ENCODE measurements at regions not wholly inside any gene's neighbourhood (a gene's known extent, or its start where the extent isn't known, plus 50 kb on each side); places are given as distances from the start of the nearest gene placed in this dataset.
"Not testable (repeated sequence)": the region's sequence is repeated elsewhere in the genome, so short reads cannot be mapped to it uniquely, and the experiment has no call there.

DNA sequence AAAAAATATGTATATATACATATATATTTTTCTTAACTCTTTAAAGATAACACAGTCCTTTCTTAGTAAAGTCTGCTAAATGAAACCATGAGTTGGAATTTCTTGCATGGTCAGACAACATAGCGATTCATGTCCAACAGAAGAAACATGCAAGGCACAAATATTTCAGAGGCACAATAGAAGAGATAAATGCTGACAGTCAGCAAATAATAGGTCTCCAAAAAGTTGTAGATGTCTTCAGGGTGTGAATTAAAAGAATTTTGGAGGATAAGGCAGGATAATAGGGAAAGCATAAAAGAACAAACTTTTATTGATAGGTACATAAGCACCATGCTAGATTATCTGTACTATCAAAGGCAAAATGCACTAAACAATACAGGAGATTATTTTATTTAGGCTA is 800.2 kb downstream of the PLCL1 start:
- no peak for DNase-seq

DNA sequence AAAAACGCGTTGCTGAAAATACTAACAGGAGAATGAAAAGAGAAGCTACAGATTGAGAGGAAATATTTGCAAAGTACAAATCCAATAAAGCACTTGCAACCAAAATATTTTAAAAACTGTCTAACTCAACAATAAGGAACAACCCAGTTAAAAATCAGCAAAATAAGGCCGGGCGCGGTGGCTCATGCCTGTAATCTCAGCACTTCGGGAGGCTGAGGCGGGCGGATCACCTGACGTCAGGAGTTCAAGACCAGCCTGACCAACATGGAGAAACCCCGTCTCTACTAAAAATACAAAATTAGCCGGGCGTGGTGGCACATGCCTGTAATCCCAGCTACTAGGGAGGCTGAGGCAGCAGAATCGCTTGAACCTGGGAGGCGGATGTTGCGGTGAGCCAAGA is 798.6 kb downstream of the PLCL1 start:
- not testable (repeated sequence) for DNase-seq

DNA sequence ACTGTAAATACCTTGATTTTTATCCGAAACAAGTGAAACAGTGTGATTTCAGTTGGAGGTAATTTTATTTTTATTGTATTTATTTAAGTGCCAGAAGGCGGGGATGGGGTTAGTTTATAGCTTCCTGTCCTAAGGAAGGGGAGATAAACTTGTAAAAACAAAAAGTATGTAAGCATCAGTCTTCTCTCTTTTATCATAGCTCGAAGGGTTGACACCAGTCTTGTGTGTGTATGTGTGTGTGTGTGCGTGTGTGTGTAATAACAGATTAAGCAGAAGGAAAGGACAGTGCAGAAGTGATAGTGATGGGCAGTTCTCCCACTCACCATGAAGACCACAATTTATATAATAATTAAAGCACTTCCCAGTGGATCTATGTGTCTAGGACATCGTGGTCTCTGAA is 793.3 kb downstream of the PLCL1 start:
- no peak for DNase-seq

DNA sequence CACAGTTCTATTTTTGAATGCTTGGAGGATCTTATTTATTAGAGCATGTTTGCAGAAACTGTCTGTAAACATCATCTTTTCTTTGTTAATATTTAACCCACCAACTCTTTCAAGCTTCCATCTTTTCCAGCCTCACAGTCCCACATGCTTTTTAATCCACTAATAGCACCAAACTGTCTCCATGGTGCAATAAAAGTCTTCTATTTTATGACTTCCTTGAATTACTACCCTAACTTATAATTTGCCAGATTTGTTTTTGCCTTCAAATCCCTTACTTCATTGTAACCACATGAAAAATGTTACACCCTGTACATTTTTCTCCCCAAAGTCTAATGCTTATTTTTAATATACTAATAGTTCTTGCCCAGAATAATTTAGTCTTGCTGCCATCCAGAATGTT is 792.6 kb downstream of the PLCL1 start:
- DNase-seq: no peak

DNA sequence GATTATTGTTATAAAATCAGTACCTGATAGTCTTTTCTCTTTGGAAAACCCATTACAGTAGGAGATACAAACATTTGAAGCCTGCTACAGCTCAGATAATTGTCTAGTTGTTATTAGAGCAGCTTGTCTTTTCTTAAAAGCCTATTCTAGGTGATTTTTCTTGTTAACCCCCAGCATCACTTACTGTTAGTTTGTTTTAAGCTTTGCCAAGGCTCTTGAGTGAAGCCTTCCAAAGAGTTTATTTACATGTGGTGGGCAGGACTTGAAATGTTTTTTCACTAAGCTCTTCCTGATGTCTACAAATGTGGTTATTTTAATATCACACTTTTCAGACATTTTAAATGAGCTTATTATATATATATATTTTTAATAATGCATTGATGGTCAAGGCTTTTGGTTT is 791.3 kb downstream of the PLCL1 start:
- no peak for DNase-seq

DNA sequence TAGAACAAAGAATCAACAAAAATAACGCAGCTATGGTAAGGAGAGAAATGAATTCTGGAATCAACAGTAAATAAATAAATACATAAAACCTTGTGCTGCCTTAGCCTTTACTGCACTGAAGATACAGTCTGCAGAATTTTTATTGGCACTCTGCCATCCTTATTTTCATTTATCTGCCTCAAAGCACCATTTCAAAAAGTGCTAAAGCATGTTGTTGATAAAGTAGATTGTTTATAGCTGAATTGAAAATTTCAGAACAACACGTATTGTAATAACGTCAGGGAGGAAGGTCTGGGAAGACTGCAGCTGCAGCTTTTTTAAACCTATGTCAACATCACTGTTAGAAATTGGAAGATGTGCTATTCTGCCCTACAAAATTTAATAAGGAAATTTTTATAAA is 787.2 kb downstream of the PLCL1 start:
- no peak for DNase-seq

DNA sequence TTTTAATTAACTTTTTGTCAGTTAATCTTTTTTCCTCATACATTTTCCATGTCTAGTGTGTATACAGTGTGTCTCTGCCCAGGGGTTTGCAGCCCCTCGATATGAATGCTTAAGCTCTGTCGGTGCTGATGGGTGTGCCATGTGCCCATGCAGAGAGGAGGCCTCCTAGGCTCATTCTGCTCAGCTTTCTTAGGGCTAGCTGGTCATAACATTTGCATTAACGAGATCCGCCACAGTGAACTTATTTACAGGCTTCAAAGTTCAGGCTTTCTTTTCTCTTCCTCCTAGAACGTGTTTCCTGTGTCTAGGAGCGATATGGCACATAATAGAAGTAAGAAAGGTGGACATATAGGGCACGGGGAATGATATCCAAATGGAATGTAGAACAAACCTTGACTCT is 783.3 kb downstream of the PLCL1 start:
- DNase-seq: no peak

DNA sequence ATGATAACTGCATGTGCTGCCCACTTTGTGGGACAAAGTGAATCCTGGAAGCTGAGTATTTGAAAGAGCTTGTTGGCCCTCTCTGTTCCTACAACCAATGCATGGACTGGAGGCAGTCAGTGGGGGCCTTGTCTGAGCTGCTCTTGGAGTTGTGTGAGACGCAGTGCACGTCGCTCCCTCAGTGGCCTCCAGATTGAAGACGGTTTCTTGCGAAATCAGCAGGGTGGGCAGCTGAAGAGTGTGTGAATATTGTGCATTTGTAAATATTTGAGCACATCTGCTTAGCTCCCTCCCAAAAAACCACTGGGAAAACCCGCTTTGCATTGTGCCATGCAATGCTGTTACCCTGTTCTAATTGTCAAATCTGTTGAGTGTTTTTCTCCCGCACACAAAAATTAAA is 782.8 kb downstream of the PLCL1 start:
- no peak for DNase-seq

DNA sequence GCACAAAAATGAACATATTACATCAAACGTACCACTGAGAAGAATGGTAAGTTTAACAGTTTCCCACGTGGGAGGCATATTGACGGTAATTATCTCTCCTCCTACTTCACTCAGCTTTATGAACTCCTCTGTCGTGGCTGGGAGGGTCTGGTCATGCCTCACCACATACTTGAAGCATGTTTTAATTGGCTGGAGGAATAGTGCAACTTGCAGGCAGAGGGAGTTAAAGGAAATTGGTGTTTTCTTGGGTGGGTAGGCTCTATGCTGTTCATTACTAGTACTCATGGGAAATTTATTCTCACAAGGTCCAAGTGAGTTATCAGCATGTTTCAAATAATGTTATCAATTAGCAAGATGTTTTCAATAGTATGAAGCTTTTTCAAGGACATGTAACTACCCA is 767.0 kb downstream of the PLCL1 start:
- no peak for DNase-seq

DNA sequence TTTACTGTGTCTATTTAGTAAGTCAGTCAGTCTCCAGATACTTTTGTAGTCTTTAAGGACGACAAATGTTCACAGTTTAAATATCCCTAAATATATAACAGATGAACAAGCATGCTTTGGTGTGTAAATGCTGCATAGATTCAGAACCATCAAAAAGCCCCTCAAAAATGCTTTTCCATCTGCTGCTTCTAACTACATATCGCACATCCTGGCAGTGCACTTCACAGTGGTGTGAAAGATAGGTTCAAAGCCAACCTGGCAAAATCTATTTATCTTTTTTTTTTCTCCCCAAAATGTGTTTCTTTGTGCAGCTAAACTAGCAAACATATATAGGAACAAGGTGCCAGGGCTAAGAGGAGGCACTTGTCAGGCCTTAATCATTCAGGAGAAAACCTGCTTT is 753.8 kb downstream of the PLCL1 start:
- no peak for DNase-seq

DNA sequence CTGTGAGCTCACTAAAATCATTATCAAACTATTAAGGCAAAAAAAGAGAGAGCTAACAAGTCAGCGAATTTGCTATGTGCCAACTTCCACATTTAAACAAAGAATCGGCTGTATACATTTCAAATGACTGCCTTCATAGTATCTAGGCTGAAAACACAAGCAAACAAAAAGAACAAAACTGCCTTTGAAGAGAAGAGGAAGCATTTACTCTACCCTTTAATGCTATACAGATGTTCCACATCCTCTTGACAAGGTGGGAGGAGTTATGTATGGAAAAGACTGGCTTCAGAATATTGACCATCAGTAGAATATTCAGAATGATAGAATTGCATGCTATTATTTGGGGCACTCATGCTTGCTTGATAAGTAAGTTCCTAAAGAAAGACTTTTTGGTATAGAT is 741.7 kb downstream of the PLCL1 start:
- DNase-seq: no peak

DNA sequence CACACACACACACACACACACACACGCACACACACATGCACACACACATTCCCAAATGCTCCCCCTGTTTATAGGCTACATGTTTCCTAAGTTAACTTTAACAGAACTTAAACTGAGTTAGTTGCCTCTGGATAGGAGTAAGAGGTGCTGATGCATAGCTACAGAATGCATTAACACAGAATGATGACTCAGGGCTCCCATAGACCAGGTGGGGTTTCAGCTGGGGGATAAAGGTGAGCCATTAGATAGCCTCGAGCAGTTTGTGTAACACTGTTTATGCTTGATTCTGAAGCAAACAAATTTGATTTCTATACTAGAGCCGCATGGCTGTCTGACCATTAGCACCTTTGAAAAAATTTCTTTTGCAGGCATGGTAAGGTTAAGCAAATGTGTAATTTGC is 741.0 kb downstream of the PLCL1 start:
- DNase-seq: no peak

DNA sequence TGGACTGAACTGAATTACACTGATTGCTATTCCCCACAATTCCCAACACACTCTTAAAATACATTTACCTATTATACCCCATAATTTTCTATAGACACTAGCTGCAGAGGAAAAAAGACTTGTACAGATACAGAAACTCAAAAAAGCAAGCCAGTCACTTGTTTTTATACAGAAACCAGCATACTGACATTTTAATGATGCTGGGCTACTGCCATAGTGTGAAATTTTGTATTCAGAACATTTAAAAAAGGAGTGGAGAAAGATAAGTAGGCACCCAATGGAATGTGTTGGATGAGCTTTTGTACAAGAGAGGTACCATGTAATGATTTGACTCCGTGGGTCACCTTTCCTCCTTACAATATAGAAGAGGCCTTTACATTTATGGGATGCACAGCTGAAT is 740.1 kb downstream of the PLCL1 start:
- DNase-seq: no peak

DNA sequence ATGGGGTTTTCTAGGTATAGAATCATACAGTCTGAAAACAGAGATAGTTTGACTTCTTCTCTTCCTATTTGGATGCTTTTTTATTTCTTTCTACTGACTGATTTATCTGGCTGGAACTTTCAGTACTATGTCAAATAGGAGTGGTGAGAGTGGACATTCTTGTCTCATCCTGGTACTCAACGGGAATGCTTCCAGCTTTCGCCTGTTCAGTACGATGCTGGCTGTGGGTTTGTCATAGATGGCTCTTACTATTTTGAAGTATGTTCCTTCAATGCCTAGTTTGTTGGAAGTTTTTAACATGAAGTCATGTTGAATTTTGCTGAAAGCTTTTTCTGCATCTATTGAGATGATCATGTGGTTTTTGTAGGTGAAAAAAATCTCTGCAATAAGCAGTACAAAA is 730.4 kb downstream of the PLCL1 start:
- no peak for DNase-seq

DNA sequence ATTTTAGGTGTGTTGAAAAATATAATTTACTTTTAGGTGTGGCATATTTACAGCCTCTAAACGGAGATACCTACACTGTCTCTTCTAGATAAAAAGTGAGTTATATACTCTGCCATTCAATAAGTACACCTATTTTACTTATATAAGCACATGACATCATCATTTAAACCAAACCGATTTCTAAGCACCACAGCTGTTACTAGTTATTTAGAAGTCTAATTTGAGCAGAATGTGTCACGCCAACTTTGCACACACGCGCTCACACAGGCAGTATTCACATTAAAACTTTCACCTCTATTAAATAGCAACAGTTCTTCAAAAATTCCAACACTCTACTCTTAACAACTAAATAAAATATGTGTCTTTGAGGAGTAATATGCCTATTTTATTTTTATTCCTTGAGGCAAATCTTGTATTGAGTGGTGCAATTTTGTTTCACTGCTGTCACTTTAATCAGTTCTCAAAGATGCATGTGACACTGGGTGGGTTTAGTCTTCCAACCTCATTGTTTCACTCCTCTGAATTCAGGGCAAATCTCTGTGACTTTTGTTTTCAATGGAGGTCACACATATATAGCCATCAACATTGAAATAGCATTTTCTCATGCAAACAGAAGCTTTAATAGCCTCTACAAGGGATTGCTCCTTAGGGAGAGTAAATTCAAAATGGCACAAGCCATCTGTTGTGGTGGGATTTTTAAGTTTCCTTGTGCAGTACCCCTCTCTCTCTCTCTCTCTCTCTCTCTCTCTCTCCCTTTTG is 721.0 kb downstream of the PLCL1 start:
- DNase-seq: no peak

DNA sequence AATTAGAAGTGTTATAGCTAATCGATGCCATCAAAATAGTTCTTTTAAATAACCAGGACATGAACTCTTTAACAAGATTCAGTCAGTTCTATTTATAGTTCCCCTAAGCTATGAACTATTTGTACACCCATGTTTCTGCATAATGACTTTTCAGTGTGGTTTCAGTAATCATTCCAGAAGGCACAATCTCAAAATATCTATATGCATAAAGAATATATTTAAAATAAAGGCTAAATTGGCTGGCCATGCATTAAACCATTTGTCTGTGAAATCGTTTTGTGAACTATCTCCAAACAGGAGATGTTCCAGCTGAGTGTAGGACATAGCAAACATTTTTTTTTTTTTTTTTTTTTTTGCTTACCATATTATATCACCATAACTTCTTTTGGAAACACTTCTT is 719.3 kb downstream of the PLCL1 start:
- DNase-seq: no peak

DNA sequence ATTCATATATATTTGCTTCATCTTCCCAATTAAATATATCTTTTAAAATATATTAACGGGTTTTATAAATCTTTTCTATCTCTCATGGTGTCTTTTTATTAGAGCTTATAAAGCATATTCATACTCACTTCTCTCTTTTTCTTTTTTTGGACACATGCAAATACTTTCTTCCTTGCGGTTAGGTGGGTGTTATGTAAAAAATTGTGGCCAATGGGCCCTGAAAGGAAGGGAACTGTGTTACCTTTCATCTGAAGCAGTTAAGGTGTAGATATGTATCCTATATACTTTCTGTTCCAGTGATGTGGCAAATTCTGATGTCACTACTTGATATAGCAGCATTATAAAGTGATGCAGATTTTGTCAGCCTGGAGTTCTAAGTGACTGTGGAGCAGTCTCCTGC is 714.5 kb downstream of the PLCL1 start:
- no peak for DNase-seq

DNA sequence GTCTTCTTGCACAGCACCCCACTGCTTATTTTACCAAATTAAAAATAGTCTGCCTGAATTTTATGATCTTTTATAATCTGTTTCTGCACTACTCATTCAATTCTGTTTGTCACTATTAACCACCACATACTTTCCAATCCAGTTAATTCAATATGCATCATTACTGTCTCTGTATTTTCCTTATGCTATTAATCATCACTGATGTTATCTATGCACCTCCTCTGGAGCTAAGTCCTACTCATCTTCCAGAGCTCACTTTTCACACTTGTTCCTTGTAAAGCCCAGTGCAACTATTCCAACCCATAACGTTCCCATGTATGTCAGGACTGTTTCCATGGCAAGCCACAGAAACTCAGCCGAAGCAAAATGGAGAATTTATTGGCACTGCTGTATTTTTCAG is 713.6 kb downstream of the PLCL1 start:
- no peak for DNase-seq

DNA sequence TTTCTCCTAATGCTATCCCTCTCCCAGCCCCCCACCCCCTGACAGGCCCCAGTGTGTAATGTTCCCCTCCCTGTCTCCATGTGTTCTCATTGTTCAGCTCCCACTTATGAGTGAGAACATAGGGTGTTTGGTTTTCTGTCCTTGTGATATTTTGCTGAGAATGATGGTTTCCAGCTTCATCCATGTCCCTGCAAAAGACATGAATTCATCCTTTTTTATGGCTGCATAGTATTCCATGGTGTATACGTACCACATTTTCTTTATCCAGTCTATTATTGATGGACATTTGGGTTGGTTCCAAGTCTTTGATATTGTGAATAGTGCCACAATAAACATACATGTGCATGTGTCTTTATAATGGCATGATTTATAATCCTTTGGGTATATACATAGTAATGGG is 704.2 kb downstream of the PLCL1 start:
- not testable (repeated sequence) for DNase-seq

DNA sequence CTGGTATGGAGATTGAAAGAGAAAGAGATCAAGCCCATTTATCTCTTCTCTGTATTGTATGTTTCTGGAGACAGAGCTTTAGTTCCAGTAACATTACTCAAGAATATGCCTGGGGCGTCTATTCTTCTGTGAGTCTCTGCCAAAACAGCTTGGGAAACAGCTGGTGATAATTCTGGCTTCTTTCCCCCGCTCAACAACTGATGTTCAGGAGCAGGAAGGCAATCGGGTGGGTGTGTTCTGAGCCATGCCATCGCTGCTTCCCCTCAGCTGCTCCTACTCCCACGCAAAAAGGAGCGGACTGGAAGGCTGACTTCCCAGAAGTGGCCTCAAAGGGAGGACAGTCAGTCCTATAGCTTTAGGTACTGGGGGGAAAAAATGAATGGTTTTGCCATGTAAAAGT is 695.1 kb downstream of the PLCL1 start:
- no peak for DNase-seq

DNA sequence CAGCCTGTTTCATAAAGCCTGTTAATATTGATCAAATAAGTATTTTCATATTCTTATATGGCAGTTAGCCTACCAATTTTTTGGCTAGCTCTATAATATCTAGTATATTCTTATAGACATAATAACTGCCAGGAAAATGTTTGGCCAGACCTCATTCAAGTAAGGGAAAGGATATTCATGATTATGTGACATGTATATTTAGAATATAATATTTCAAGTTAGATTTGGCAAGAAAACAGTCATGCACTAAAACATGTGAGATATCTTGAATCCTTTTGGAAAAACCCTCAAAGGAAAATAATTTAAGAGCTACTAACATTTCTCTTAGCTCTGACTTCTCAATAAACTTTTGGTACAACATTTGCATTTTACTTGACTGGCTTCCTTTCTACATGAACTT is 694.1 kb downstream of the PLCL1 start:
- DNase-seq: no peak

DNA sequence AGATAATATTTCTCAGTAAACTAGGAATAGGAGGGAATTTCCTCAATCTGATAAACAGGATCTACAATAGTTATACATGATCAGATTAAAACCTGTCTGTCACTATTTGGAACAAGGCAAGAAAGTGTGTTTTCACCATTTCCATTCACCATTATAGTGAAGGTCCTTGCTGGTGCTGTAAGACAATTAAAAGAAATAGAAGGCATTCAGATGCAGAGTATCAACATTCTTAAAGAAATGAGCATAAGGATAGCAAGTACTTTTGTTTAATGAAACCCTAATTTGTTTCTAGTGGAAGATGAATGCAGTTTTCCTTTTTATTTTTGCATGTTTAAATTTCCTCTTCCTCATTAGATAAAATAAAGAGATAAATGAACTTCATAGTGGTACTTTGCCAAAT is 693.7 kb downstream of the PLCL1 start:
- no peak for DNase-seq

DNA sequence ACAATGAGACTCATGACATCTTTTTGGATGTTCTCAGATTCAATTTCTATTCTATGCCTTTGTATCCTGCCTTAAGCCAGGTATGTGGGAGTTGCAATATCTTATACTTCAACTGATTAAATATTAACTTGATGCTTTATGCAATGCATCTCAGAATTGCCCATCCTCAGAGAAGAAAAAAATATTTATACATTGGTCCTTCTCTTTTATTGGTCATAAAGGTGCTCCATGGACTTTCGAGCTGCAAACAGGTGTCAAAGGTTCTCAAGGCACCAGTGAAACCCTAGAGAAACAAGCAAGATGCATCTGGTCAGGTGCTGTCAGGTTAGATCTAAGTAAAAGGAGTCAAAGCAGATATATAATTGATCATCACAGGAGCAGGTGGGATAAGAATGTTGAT is 690.5 kb downstream of the PLCL1 start:
- DNase-seq: no peak

DNA sequence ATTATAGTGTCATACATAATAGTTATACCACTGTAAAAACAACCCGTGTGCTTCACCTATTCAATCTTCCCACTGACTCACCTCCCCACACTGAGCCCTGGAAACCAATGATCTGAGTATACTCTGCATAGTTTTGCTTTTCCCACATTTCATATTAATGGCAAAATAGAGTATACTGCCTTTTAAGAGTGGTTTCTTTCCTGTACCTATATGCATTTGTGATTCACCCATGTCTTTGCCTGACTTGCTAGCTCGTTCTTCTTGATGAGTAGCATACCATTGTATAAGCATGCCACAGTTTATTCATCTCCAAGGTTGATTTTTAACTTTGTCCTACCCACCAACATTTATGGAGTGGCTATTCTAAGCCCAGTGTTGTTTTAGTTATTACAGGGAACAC is 686.4 kb downstream of the PLCL1 start:
- no peak for DNase-seq

DNA sequence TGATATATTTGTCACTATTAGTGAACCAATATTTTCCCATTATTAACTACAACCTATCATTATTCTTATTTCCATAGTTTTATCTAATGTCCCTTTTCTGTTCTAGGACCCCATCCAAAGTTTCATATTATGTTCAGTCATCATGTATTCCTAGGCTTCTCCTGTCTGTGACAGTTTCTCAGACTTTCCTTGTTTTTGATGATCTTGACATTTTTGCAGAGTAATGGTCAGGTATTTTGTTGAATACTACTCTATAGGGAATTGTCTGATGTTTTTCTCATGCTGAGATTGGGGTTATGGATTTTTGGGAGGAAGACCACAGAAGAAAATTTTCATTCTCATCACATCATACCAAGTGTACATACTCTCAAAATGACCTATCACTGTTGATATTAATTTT is 684.6 kb downstream of the PLCL1 start:
- DNase-seq: no peak

DNA sequence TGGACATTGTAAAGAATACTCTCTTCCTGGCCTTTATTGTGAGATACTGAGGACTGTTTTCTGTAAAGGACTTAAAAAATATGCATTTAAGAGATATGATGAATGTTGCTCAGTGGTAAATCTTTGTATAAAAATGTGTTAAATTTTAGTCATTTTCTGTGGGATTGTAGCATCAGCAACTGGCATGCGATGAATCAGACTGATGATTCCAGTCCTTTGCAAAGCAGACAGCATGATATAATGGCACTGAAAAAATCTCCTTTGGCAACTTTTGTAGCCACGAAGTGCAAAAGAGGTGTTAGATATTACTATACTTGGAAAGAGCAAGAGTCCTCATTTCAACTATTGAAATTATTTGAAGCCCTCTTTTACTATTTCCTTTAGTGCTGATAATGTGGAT is 678.7 kb downstream of the PLCL1 start:
- DNase-seq: no peak

All from activated CD4-positive, alpha-beta T cell treated with anti-CD3 and anti-CD28 coated beads for 48 hours (primary cell).